GM23338 (cell line): ENCODE measurements at regions not wholly inside any gene's neighbourhood (a gene's known extent, or its start where the extent isn't known, plus 50 kb on each side); places are given as distances from the start of the nearest gene placed in this dataset.

Experiments used
- ATAC-seq: fragments of 200-7000 bp; cut with Tn5 transposase; 3 replicates; pipeline ENCODE4 v1.9.1; 2020
- DNase-seq: peaks from one replicate; pipeline ENCODE4 v3.0.0-alpha.2; 2015; ENCODE audit warnings: low spot score
- H2AFZ ChIP-seq: fragments of 200-600 bp; sonication (generic); 2 replicates; pipeline ENCODE4 v1.8.0; 2016; ENCODE audit warnings: antibody characterized with exemption, mild to moderate bottlenecking, moderate library complexity
- H3F3A ChIP-seq: fragments of 200-600 bp; sonication (generic); replicated peaks from 2 replicates; pipeline ENCODE4 v1.8.0; 2017; ENCODE audit warnings: antibody characterized with exemption, mixed run types, low read depth
- H3K27ac ChIP-seq: fragments of 200-600 bp; sonication (generic); 2 replicates; pipeline ENCODE4 v1.6.1; 2016; ENCODE audit warnings: low read depth
- H3K27me3 ChIP-seq: fragments of 200-600 bp; sonication (generic); 2 replicates; pipeline ENCODE4 v1.8.0; 2016; ENCODE audit warnings: mild to moderate bottlenecking, mixed run types, moderate library complexity; ENCODE audit not compliant: insufficient read depth
- H3K36me3 ChIP-seq: fragments of 200-600 bp; sonication (generic); 2 replicates; pipeline ENCODE4 v1.8.0; 2016; ENCODE audit warnings: mild to moderate bottlenecking; ENCODE audit not compliant: insufficient read depth
- H3K4me1 ChIP-seq: fragments of 200-600 bp; sonication (generic); 2 replicates; pipeline ENCODE4 v1.8.0; 2016; ENCODE audit warnings: mild to moderate bottlenecking, moderate library complexity; ENCODE audit not compliant: insufficient read depth
- H3K4me2 ChIP-seq: fragments of 200-600 bp; sonication (generic); 2 replicates; pipeline ENCODE4 v1.7.1; 2017; ENCODE audit warnings: mixed run types
- H3K4me3 ChIP-seq: fragments of 200-600 bp; sonication (generic); 2 replicates; pipeline ENCODE4 v1.6.1; 2016; ENCODE audit warnings: mixed run types
- H3K79me2 ChIP-seq: fragments of 200-600 bp; sonication (generic); replicated peaks from 2 replicates; pipeline ENCODE4 v1.8.0; 2017; ENCODE audit warnings: mild to moderate bottlenecking; ENCODE audit not compliant: insufficient read depth
- H3K9me2 ChIP-seq: fragments of 200-600 bp; sonication (generic); 2 replicates; pipeline ENCODE4 v1.8.0; 2017; ENCODE audit not compliant: insufficient read depth
- H4K20me1 ChIP-seq: fragments of 200-600 bp; sonication (generic); replicated peaks from 2 replicates; pipeline ENCODE4 v1.8.0; 2017; ENCODE audit warnings: mild to moderate bottlenecking; ENCODE audit not compliant: insufficient read depth
- H3K27ac Mint-ChIP-seq: 2 replicates; pipeline ENCODE4 v1.8.0; 2020; ENCODE audit warnings: inconsistent platforms, mild to moderate bottlenecking, moderate library complexity, mixed read lengths
- H3K27me3 Mint-ChIP-seq: 3 replicates; pipeline ENCODE4 v1.8.0; 2022; ENCODE audit warnings: low read depth, mild to moderate bottlenecking, moderate library complexity, mixed read lengths, inconsistent platforms; ENCODE audit not compliant: insufficient read depth, poor library complexity
- H3K36me3 Mint-ChIP-seq: 3 replicates; pipeline ENCODE4 v1.8.0; 2021; ENCODE audit warnings: low read depth, mild to moderate bottlenecking, inconsistent platforms, moderate library complexity, mixed read lengths
- H3K4me1 Mint-ChIP-seq: 3 replicates; pipeline ENCODE4 v1.8.0; 2020; ENCODE audit warnings: mild to moderate bottlenecking, inconsistent platforms, mixed read lengths
- H3K4me3 Mint-ChIP-seq: 3 replicates; pipeline ENCODE4 v1.8.0; 2021; ENCODE audit warnings: moderate library complexity, mild to moderate bottlenecking, inconsistent platforms, mixed read lengths
- H3K9me3 Mint-ChIP-seq: 3 replicates; pipeline ENCODE4 v1.8.0; 2020; ENCODE audit warnings: moderate library complexity, mild to moderate bottlenecking, inconsistent platforms, mixed read lengths
- CREB1 ChIP-seq: fragments of 250-450 bp; sonication (Bioruptor Pico); IDR thresholded peaks from 2 replicates; pipeline ENCODE4 v1.5.0; 2020; ENCODE audit warnings: low read depth, mild to moderate bottlenecking, moderate library complexity
- CTCF ChIP-seq, 2 experiments: fragments of 200-600 bp in 1 of 2; sonication (generic) in 1 of 2; conservative IDR thresholded peaks; 2 replicates each; pipeline versions ENCODE4 v1.5.1 to v1.6.1; 2016 to 2017; ENCODE audit warnings: antibody characterized with exemption in 2 of 2, low read depth in 2 of 2, mild to moderate bottlenecking in 2 of 2, moderate library complexity in 1 of 2
- ETS1 ChIP-seq: IDR thresholded peaks from 2 replicates; pipeline ENCODE4 v1.6.1; 2016; ENCODE audit warnings: antibody characterized with exemption
- EZH2 ChIP-seq: fragments of 200-600 bp; sonication (generic); IDR thresholded peaks from one replicate; pipeline ENCODE4 v1.8.0; 2017; ENCODE audit warnings: antibody characterized with exemption, mild to moderate bottlenecking, low read depth; ENCODE audit not compliant: unreplicated experiment
- EZH2phosphoT487 ChIP-seq: fragments of 200-600 bp; sonication (generic); IDR thresholded peaks from one replicate; pipeline ENCODE4 v1.8.1; 2018; ENCODE audit warnings: antibody characterized with exemption; ENCODE audit not compliant: unreplicated experiment
- JUNB ChIP-seq: IDR thresholded peaks from one replicate; pipeline ENCODE4 v1.6.1; 2016; ENCODE audit warnings: antibody characterized with exemption; ENCODE audit not compliant: unreplicated experiment
- NANOG ChIP-seq: IDR thresholded peaks from 2 replicates; pipeline ENCODE4 v1.6.1; 2016; ENCODE audit warnings: antibody characterized with exemption, borderline replicate concordance
- POLR2AphosphoS5 ChIP-seq: IDR thresholded peaks from 2 replicates; pipeline ENCODE4 v1.6.1; 2016; ENCODE audit warnings: antibody characterized with exemption, low read depth
- STAT1 ChIP-seq: IDR thresholded peaks from one replicate; pipeline ENCODE4 v1.6.1; 2016; ENCODE audit warnings: antibody characterized with exemption; ENCODE audit not compliant: unreplicated experiment
- ZNF462 ChIP-seq: fragments of 250-450 bp; sonication (Bioruptor Pico); IDR thresholded peaks from 2 replicates; pipeline ENCODE4 v1.5.0; 2020; ENCODE audit warnings: mild to moderate bottlenecking, moderate library complexity

- ATAC-seq = no peak
Observed at GRCh38 chr4:7139167-7139982, 53.0 kb upstream of the SORCS2 start.

More at GRCh38 chr4:7139167-7139982, 53.0 kb upstream of the SORCS2 start:
- H3K27me3 ChIP-seq = no peaks in the 10 kb centered on the region
- Mint-ChIP-seq H3K36me3 (no peaks in the 10 kb centered on the region), H3K9me3 (no peaks in the 10 kb centered on the region; the same call in 2 of the 3 replicates), H3K27me3 (peaks cover 8% of the 10 kb centered on the region), H3K27ac (no peak overlapping the region), H3K4me1 (peaks cover 19% of the 10 kb centered on the region), H3K4me3 (no peak overlapping the region)
- H3K4me3 ChIP-seq = no peak overlapping the region
- H3K79me2 ChIP-seq = no peaks in the 10 kb centered on the region
- H4K20me1 ChIP-seq = no peaks in the 10 kb centered on the region
- no peak for DNase-seq
- TF ChIP-seq JUNB (no peak), NANOG (no peak), ZNF462 (CRISPR knock-in tag) (no peak), POLR2AphosphoS5 (no peak), CTCF (conservative IDR thresholded peaks at IDR 0.05; ENCODE audit: low read depth in 2 of 2) (no peak), EZH2 (no peak), EZH2phosphoT487 (no peak), STAT1 (no peak), ETS1 (no peak), CREB1 (CRISPR knock-in tag) (no peak)
- no peak overlapping the region for H3K27ac ChIP-seq
- peaks cover 8% of the 10 kb centered on the region for H3K4me1 ChIP-seq
- no peaks in the 10 kb centered on the region for H3F3A ChIP-seq
- no peaks in the 10 kb centered on the region for H3K9me2 ChIP-seq
- H3K36me3 ChIP-seq = no peaks in the 10 kb centered on the region
- H2AFZ ChIP-seq = no peak overlapping the region
- no peak overlapping the region for H3K4me2 ChIP-seq
